Astrocyte (in vitro differentiated cells and primary cell): ENCODE measurements at regions not wholly inside any gene's neighbourhood (a gene's known extent, or its start where the extent isn't known, plus 50 kb on each side); places are given as distances from the start of the nearest gene placed in this dataset.

Source experiments
- CTCF ChIP-seq: IDR thresholded peaks from 2 replicates; pipeline ENCODE4 v1.5.1; 2011; ENCODE audit warnings: low read depth, mild to moderate bottlenecking, inconsistent platforms, low read length, moderate library complexity; ENCODE audit not compliant: insufficient read depth
- EZH2 ChIP-seq: IDR thresholded peaks from 2 replicates; pipeline ENCODE4 v1.6.1; 2012; ENCODE audit warnings: mild to moderate bottlenecking, low read length, inconsistent platforms; ENCODE audit not compliant: insufficient read depth

GRCh38 chr1:187491082-187491720, 662.5 kb downstream of the PLA2G4A start:
- TF ChIP-seq CTCF (no peak), EZH2 (no peak)
